B cell (primary cell): ENCODE measurements at regions not wholly inside any gene's neighbourhood (a gene's known extent, or its start where the extent isn't known, plus 50 kb on each side); places are given as distances from the start of the nearest gene placed in this dataset.

Source experiments
- ATAC-seq: fragments of 200-7000 bp; cut with Tn5 transposase; one replicate; pipeline ENCODE4 v1.10.0; 2021; ENCODE audit warnings: low read depth, mild to moderate bottlenecking, moderate number of reproducible peaks, moderate library complexity
- CTCF ChIA-PET: fragments of 350-600 bp; sonication (Branson Sonifier 250); formaldehyde crosslinking; loops from one replicate; lab custom pipeline; 2021; ENCODE audit warnings: antibody characterized with exemption, inconsistent platforms; lab: Charles Lee
- POLR2A ChIA-PET: fragments of 350-600 bp; sonication (Branson Sonifier 250); formaldehyde crosslinking; loops from one replicate; lab custom pipeline; 2021; ENCODE audit warnings: antibody characterized with exemption; lab: Charles Lee
- DNase-seq: peaks from one replicate; pipeline ENCODE4 v3.0.0; 2013
- H2AFZ ChIP-seq: 2 replicates; pipeline ENCODE4 v1.6.1; 2012; ENCODE audit warnings: mild to moderate bottlenecking, low read depth, low read length; ENCODE audit not compliant: insufficient read depth, poor library complexity, severe bottlenecking
- H3K27ac ChIP-seq, 2 donors: 1 replicate in 1 of 2; 2 replicates in 1 of 2; pipeline ENCODE4 v1.5.1; 2012 to 2013; ENCODE audit warnings: low read length in 2 of 2, mild to moderate bottlenecking in 2 of 2, moderate library complexity in 1 of 2
- H3K27me3 ChIP-seq, 4 experiments: fragments of 200-600 bp in 1 of 4; sonication (generic) in 1 of 4; replicated peaks in 1 of 4; 1 replicate in 2 of 4; 2 replicates in 2 of 4; pipeline versions ENCODE4 v1.6.1 to v1.7.0; 2013 to 2016; ENCODE audit warnings: low read length in 3 of 4, mild to moderate bottlenecking in 2 of 4, mixed read lengths in 1 of 4, moderate library complexity in 1 of 4; ENCODE audit not compliant: insufficient read depth in 4 of 4, control insufficient read depth in 3 of 4; ENCODE audit errors: control extremely low read depth in 1 of 4
- H3K36me3 ChIP-seq, 2 experiments: replicated peaks in 1 of 2; 1 replicate in 1 of 2; 2 replicates in 1 of 2; pipeline versions ENCODE4 v1.6.1 to v1.7.1; 2013; ENCODE audit warnings: low read length in 1 of 2; ENCODE audit not compliant: insufficient read depth in 2 of 2, control insufficient read depth in 1 of 2; ENCODE audit errors: control extremely low read depth in 1 of 2, extremely low read depth in 1 of 2
- H3K4me1 ChIP-seq, 2 donors: fragments of 200-600 bp in 1 of 2; sonication (generic) in 1 of 2; 1 replicate in 1 of 2; 2 replicates in 1 of 2; pipeline versions ENCODE4 v1.5.1 to v1.6.1; 2013 to 2017; ENCODE audit warnings: low read length in 2 of 2; ENCODE audit not compliant: control insufficient read depth in 2 of 2, insufficient read depth in 2 of 2
- H3K4me2 ChIP-seq: replicated peaks from 2 replicates; pipeline ENCODE3; 2012; ENCODE audit warnings: mild to moderate bottlenecking, low read depth, low read length; ENCODE audit not compliant: poor library complexity, severe bottlenecking
- H3K4me3 ChIP-seq, 5 experiments: fragments of 200-600 bp in 1 of 5; sonication (generic) in 1 of 5; 1 replicate in 3 of 5; 2 replicates in 2 of 5; pipeline versions ENCODE4 v1.5.1 to v1.7.0; 2011 to 2016; ENCODE audit warnings: low read length in 4 of 5, mild to moderate bottlenecking in 4 of 5, low read depth in 2 of 5, control low read depth in 1 of 5, moderate library complexity in 1 of 5; ENCODE audit not compliant: insufficient read depth in 1 of 5; ENCODE audit errors: control extremely low read depth in 1 of 5, extremely low read depth in 1 of 5
- H3K79me2 ChIP-seq: fragments of 200-600 bp; sonication (generic); one replicate; pipeline ENCODE4 v1.6.0; 2016; ENCODE audit warnings: low read length; ENCODE audit not compliant: control insufficient read depth, insufficient read depth
- H3K9ac ChIP-seq: fragments of 200-600 bp; sonication (generic); 2 replicates; pipeline ENCODE4 v1.6.1; 2017; ENCODE audit warnings: mild to moderate bottlenecking, low read length, moderate library complexity
- H3K9me3 ChIP-seq, 3 donors: one replicate each; pipeline versions ENCODE4 v1.6.1 to v1.7.1; 2013; ENCODE audit warnings: low read length in 2 of 3; ENCODE audit not compliant: control insufficient read depth in 2 of 3, insufficient read depth in 1 of 3; ENCODE audit errors: control extremely low read depth in 1 of 3
- H4K20me1 ChIP-seq: 2 replicates; pipeline ENCODE4 v1.6.0; 2012; ENCODE audit warnings: mild to moderate bottlenecking, low read length; ENCODE audit not compliant: insufficient read depth, control insufficient read depth, poor library complexity, severe bottlenecking
- H3K27ac Mint-ChIP-seq: one replicate; pipeline ENCODE4 v1.8.0; 2021; ENCODE audit warnings: mixed read lengths
- H3K27me3 Mint-ChIP-seq: one replicate; pipeline ENCODE4 v1.8.0; 2021; ENCODE audit warnings: mixed read lengths
- H3K4me1 Mint-ChIP-seq: one replicate; pipeline ENCODE4 v1.8.0; 2021; ENCODE audit warnings: mixed read lengths
- H3K4me3 Mint-ChIP-seq: one replicate; pipeline ENCODE4 v1.8.0; 2021; ENCODE audit warnings: mixed read lengths
- H3K9me3 Mint-ChIP-seq: one replicate; pipeline ENCODE4 v1.8.0; 2022; ENCODE audit warnings: mixed read lengths; ENCODE audit not compliant: insufficient read depth
- CTCF ChIP-seq: fragments of 200-600 bp; IDR thresholded peaks from one replicate; pipeline ENCODE4 v1.8.0; 2022; ENCODE audit warnings: antibody characterized with exemption, mild to moderate bottlenecking
- EZH2 ChIP-seq: IDR thresholded peaks from 2 replicates; pipeline ENCODE4 v1.6.1; 2012; ENCODE audit warnings: borderline replicate concordance, low read depth, mild to moderate bottlenecking, moderate library complexity, low read length; ENCODE audit not compliant: insufficient read depth, poor library complexity, severe bottlenecking
- WGBS: methylation state at CpG from one replicate; pipeline ENCODE4 v1.1.5; 2013; ENCODE audit warnings: missing lambda C conversion rate; ENCODE audit not compliant: insufficient coverage; 5-methylcytosine and 5-hydroxymethylcytosine counted together
- intact Hi-C: fragments of 100-400 bp; cut with micrococcal nuclease; formaldehyde crosslinking; loops from one replicate; pipeline ENCODE4 v1.10.0; 2022

- no peak for DNase-seq
- Mint-ChIP-seq H3K4me1 (no peaks in the 10 kb centered on the region), H3K27ac (no peak overlapping the region), H3K4me3 (no peak overlapping the region), H3K27me3 (peaks cover 11% of the 10 kb centered on the region), H3K9me3 (no peaks in the 10 kb centered on the region)
- H3K27ac ChIP-seq: no peak overlapping the region
- H3K27me3 ChIP-seq: no peaks in the 10 kb centered on the region
- no peak for ATAC-seq
- no peaks in the 10 kb centered on the region for H4K20me1 ChIP-seq
- intact Hi-C loops: no loop called here
- H2AFZ ChIP-seq: no peak overlapping the region
- H3K9ac ChIP-seq: no peak overlapping the region
- WGBS: no CpG with 5 or more reads among the region's 1 CpG
- no peaks in the 10 kb centered on the region for H3K9me3 ChIP-seq
- no peaks in the 10 kb centered on the region for H3K79me2 ChIP-seq
- CTCF ChIA-PET: no interaction called here
- no peak overlapping the region for H3K4me2 ChIP-seq
- H3K4me3 ChIP-seq: no peak overlapping the region
- H3K36me3 ChIP-seq: no peaks in the 10 kb centered on the region
- no peaks in the 10 kb centered on the region for H3K4me1 ChIP-seq
- TF ChIP-seq CTCF (no peak), EZH2 (no peak)
- POLR2A ChIA-PET: no interaction called here
These were observed 138.3 kb downstream of the AREG start for GRCh38 chr4:74583089-74583700.

- Mint-ChIP-seq H3K4me1 (no peaks in the 10 kb centered on the region), H3K27me3 (peaks cover 7% of the 10 kb centered on the region), H3K9me3 (no peaks in the 10 kb centered on the region), H3K27ac (no peak overlapping the region), H3K4me3 (no peak overlapping the region)
- TF ChIP-seq CTCF (no peak), EZH2 (no peak)
- intact Hi-C loops: no loop called here
- DNase-seq: no peak
- Histone ChIP-seq H3K79me2 (no peaks in the 10 kb centered on the region), H3K4me1 (no peaks in the 10 kb centered on the region), H3K9me3 (no peaks in the 10 kb centered on the region), H3K36me3 (no peaks in the 10 kb centered on the region), H3K4me3 (no peak overlapping the region), H3K27me3 (no peaks in the 10 kb centered on the region), H3K27ac (no peak overlapping the region), H3K4me2 (no peak overlapping the region), H3K9ac (no peak overlapping the region), H4K20me1 (no peaks in the 10 kb centered on the region), H2AFZ (no peak overlapping the region)
- ChIA-PET POLR2A (no interaction called here), CTCF (no interaction called here)
- ATAC-seq: no peak
These were observed 138.8 kb downstream of the AREG start for GRCh38 chr4:74583757-74584156.
